ENCODE measurements at regions not wholly inside any gene's neighbourhood (a gene's known extent, or its start where the extent isn't known, plus 50 kb on each side); places are given as distances from the start of the nearest gene placed in this dataset.

GRCh38 chr2:117537032-117537431 is 277.5 kb upstream of the DDX18 start:
- H3K4me3 ChIP-seq (IDR thresholded peaks at IDR 0.05; ENCODE audit: insufficient read depth, low read depth, low read length), result no peak overlapping the region
- no peak overlapping the region for H3K27ac ChIP-seq
- H2AFZ ChIP-seq (ENCODE audit: low read depth), result no peak overlapping the region
- no peaks in the 10 kb centered on the region for H3K36me3 ChIP-seq (ENCODE audit: insufficient read depth)
- H4K20me1 ChIP-seq (ENCODE audit: insufficient read depth), result no peaks in the 10 kb centered on the region
- no peaks in the 10 kb centered on the region for H3K27me3 ChIP-seq (ENCODE audit: insufficient read depth, low read depth)
- no peak overlapping the region for H3K4me2 ChIP-seq
- TF ChIP-seq CTCF (conservative IDR thresholded peaks at IDR 0.05; ENCODE audit: low read depth, low read length), result no peak
- H3K79me2 ChIP-seq (ENCODE audit: insufficient read depth, low read depth), result no peaks in the 10 kb centered on the region
- H3K4me1 ChIP-seq (ENCODE audit: low read depth, poor library complexity, severe bottlenecking), result no peaks in the 10 kb centered on the region
- H3K9ac ChIP-seq, result no peak overlapping the region

- H3K4me2 ChIP-seq, result no peak overlapping the region
These were observed 262.6 kb upstream of the DDX18 start for GRCh38 chr2:117551858-117552257.

GRCh38 chr2:117553448-117553847 is 261.0 kb upstream of the DDX18 start:
- no peak overlapping the region for H3K27ac ChIP-seq

More at GRCh38 chr2:117551858-117552257, 262.6 kb upstream of the DDX18 start:
- TF ChIP-seq CTCF (conservative IDR thresholded peaks at IDR 0.05; ENCODE audit: low read depth, low read length), result no peak
- Histone ChIP-seq H3K9ac (no peak overlapping the region), H3K79me2 (ENCODE audit: insufficient read depth, low read depth) (no peaks in the 10 kb centered on the region), H2AFZ (ENCODE audit: low read depth) (no peak overlapping the region), H4K20me1 (ENCODE audit: insufficient read depth) (no peaks in the 10 kb centered on the region), H3K27ac (no peak overlapping the region), H3K4me1 (ENCODE audit: low read depth, poor library complexity, severe bottlenecking) (no peaks in the 10 kb centered on the region), H3K36me3 (ENCODE audit: insufficient read depth) (no peaks in the 10 kb centered on the region), H3K27me3 (ENCODE audit: insufficient read depth, low read depth) (no peaks in the 10 kb centered on the region), H3K4me3 (IDR thresholded peaks at IDR 0.05; ENCODE audit: insufficient read depth, low read depth, low read length) (no peak overlapping the region)

GRCh38 chr2:117555965-117556364 is 258.5 kb upstream of the DDX18 start:
- Histone ChIP-seq H3K27ac (no peak overlapping the region), H3K79me2 (ENCODE audit: insufficient read depth, low read depth) (no peaks in the 10 kb centered on the region)
- TF ChIP-seq CTCF (conservative IDR thresholded peaks at IDR 0.05; ENCODE audit: low read depth, low read length), result no peak

More at GRCh38 chr2:117553448-117553847, 261.0 kb upstream of the DDX18 start:
- H3K4me2 ChIP-seq, result no peak overlapping the region
- no peak overlapping the region for H3K4me3 ChIP-seq (IDR thresholded peaks at IDR 0.05; ENCODE audit: insufficient read depth, low read depth, low read length)
- no peaks in the 10 kb centered on the region for H3K36me3 ChIP-seq (ENCODE audit: insufficient read depth)
- H3K79me2 ChIP-seq (ENCODE audit: insufficient read depth, low read depth), result no peaks in the 10 kb centered on the region
- H3K9ac ChIP-seq, result no peak overlapping the region
- no peaks in the 10 kb centered on the region for H3K27me3 ChIP-seq (ENCODE audit: insufficient read depth, low read depth)
- no peaks in the 10 kb centered on the region for H4K20me1 ChIP-seq (ENCODE audit: insufficient read depth)
- no peaks in the 10 kb centered on the region for H3K4me1 ChIP-seq (ENCODE audit: low read depth, poor library complexity, severe bottlenecking)
- no peak for TF ChIP-seq CTCF (conservative IDR thresholded peaks at IDR 0.05; ENCODE audit: low read depth, low read length)
- no peak overlapping the region for H2AFZ ChIP-seq (ENCODE audit: low read depth)

More at GRCh38 chr2:117555965-117556364, 258.5 kb upstream of the DDX18 start:
- H3K9ac ChIP-seq, result no peak overlapping the region
- no peaks in the 10 kb centered on the region for H3K36me3 ChIP-seq (ENCODE audit: insufficient read depth)
- no peaks in the 10 kb centered on the region for H4K20me1 ChIP-seq (ENCODE audit: insufficient read depth)
- H3K27me3 ChIP-seq (ENCODE audit: insufficient read depth, low read depth), result no peaks in the 10 kb centered on the region
- H3K4me3 ChIP-seq (IDR thresholded peaks at IDR 0.05; ENCODE audit: insufficient read depth, low read depth, low read length), result no peak overlapping the region
- H3K4me2 ChIP-seq, result no peak overlapping the region
- H3K4me1 ChIP-seq (ENCODE audit: low read depth, poor library complexity, severe bottlenecking), result no peaks in the 10 kb centered on the region
- H2AFZ ChIP-seq (ENCODE audit: low read depth), result no peak overlapping the region
